ENCODE measurements at regions not wholly inside any gene's neighbourhood (a gene's known extent, or its start where the extent isn't known, plus 50 kb on each side); places are given as distances from the start of the nearest gene placed in this dataset.

GRCh38 chr4:1558205-1558604, 125.9 kb downstream of the FAM53A start:
- TF ChIP-seq EZH2 (IDR thresholded peaks at IDR 0.05; ENCODE audit: insufficient read depth, low read length) (no peak), CTCF (IDR thresholded peaks at IDR 0.05; ENCODE audit: insufficient read depth, low read depth, low read length) (no peak)

All from astrocyte (in vitro differentiated cells and primary cell).